T-cell (primary cell): ENCODE measurements at regions not wholly inside any gene's neighbourhood (a gene's known extent, or its start where the extent isn't known, plus 50 kb on each side); places are given as distances from the start of the nearest gene placed in this dataset.
A peak's percentile ranks its signal among the peaks of the same experiment; 100 is the strongest.

Experiments used
- ATAC-seq, 4 experiments: fragments of 200-7000 bp in 3 of 4; fragments of 150-1000 bp in 1 of 4; cut with Tn5 transposase; replicated peaks in 1 of 4; 1 replicate in 3 of 4; 2 replicates in 1 of 4; pipeline ENCODE4 v1.10.0; 2021; ENCODE audit warnings: moderate library complexity in 3 of 4, mild to moderate bottlenecking in 2 of 4, moderate number of reproducible peaks in 1 of 4
- CTCF ChIA-PET, 2 donors: fragments of 300-600 bp; sonication (Branson Sonifier 250); formaldehyde crosslinking; loops; one replicate each; lab custom pipeline; 2022; ENCODE audit warnings: antibody characterized with exemption in 2 of 2; lab: Charles Lee
- POLR2A ChIA-PET, 2 donors: fragments of 300-600 bp; sonication (Branson Sonifier 250); formaldehyde crosslinking; loops; one replicate each; lab custom pipeline; 2022; ENCODE audit warnings: antibody characterized with exemption in 2 of 2; lab: Charles Lee
- DNase-seq, 35 experiments: peaks; one replicate each; pipeline versions ENCODE4 v3.0.0 to v3.0.0-alpha.2; 2013 to 2023
- H3K27ac ChIP-seq: one replicate; pipeline ENCODE4 v1.5.1; 2013; ENCODE audit warnings: low read length
- H3K27me3 ChIP-seq, 2 experiments: replicated peaks in 1 of 2; 1 replicate in 1 of 2; 2 replicates in 1 of 2; pipeline versions ENCODE4 v1.6.1 to v1.7.0; 2013; ENCODE audit warnings: low read length in 1 of 2, mixed read lengths in 1 of 2; ENCODE audit not compliant: control insufficient read depth in 2 of 2, insufficient read depth in 2 of 2; ENCODE audit errors: extremely low read depth in 1 of 2
- H3K36me3 ChIP-seq, 2 donors: 1 replicate in 1 of 2; 2 replicates in 1 of 2; pipeline versions ENCODE4 v1.6.1 to v1.7.0; 2013; ENCODE audit warnings: low read length in 1 of 2; ENCODE audit not compliant: control insufficient read depth in 2 of 2, insufficient read depth in 1 of 2; ENCODE audit errors: extremely low read depth in 1 of 2
- H3K4me1 ChIP-seq, 2 experiments: 1 replicate in 1 of 2; 2 replicates in 1 of 2; pipeline versions ENCODE4 v1.6.1 to v1.7.0; 2013; ENCODE audit warnings: low read length in 2 of 2, mixed read lengths in 1 of 2; ENCODE audit not compliant: insufficient read depth in 2 of 2, control insufficient read depth in 1 of 2; ENCODE audit errors: extremely low read depth in 1 of 2
- H3K4me3 ChIP-seq, 2 donors: 1 replicate in 1 of 2; 2 replicates in 1 of 2; pipeline versions ENCODE4 v1.5.1 to v1.7.0; 2013; ENCODE audit warnings: mild to moderate bottlenecking in 2 of 2, low read length in 1 of 2, moderate library complexity in 1 of 2; ENCODE audit not compliant: control insufficient read depth in 1 of 2; ENCODE audit errors: extremely low read depth in 1 of 2
- H3K9me3 ChIP-seq: 2 replicates; pipeline ENCODE4 v1.7.0; 2013
- H3K27ac Mint-ChIP-seq, 2 donors: one replicate each; pipeline ENCODE4 v1.8.0; 2020 to 2021; ENCODE audit warnings: mild to moderate bottlenecking in 2 of 2, mixed read lengths in 2 of 2
- H3K27me3 Mint-ChIP-seq, 2 donors: one replicate each; pipeline ENCODE4 v1.8.0; 2021 to 2022; ENCODE audit warnings: mixed read lengths in 2 of 2
- H3K36me3 Mint-ChIP-seq: one replicate; pipeline ENCODE4 v1.8.0; 2021; ENCODE audit warnings: mixed read lengths
- H3K4me1 Mint-ChIP-seq, 3 donors: one replicate each; pipeline ENCODE4 v1.8.0; 2020 to 2022; ENCODE audit warnings: mixed read lengths in 3 of 3, mild to moderate bottlenecking in 1 of 3
- H3K4me3 Mint-ChIP-seq, 3 donors: one replicate each; pipeline ENCODE4 v1.8.0; 2020 to 2022; ENCODE audit warnings: mild to moderate bottlenecking in 3 of 3, mixed read lengths in 3 of 3, moderate library complexity in 3 of 3
- H3K9me3 Mint-ChIP-seq, 3 donors: one replicate each; pipeline ENCODE4 v1.8.0; 2020 to 2022; ENCODE audit warnings: mixed read lengths in 3 of 3
- WGBS: methylation state at CpG from one replicate; pipeline ENCODE4 v1.1.5; 2013; ENCODE audit warnings: missing lambda C conversion rate; ENCODE audit not compliant: insufficient coverage; 5-methylcytosine and 5-hydroxymethylcytosine counted together

- Histone ChIP-seq H3K27me3 (peaks cover 0 to 18% of the 10 kb centered on the region in 2 experiments), H3K36me3 (no peaks in the 10 kb centered on the region), H3K4me3 (no peak overlapping the region), H3K9me3 (no peaks in the 10 kb centered on the region), H3K27ac (no peak overlapping the region), H3K4me1 (peaks cover 27 to 58% of the 10 kb centered on the region in 2 experiments)
- CTCF ChIA-PET = no interaction called here
- H3K9me3 Mint-ChIP-seq = no peaks in the 10 kb centered on the region
- DNase-seq = peak in 1 of 35 experiments; percentile 21
- no peak for ATAC-seq
- H3K27ac Mint-ChIP-seq = no peak overlapping the region
- H3K27me3 Mint-ChIP-seq = no peaks in the 10 kb centered on the region
- H3K36me3 Mint-ChIP-seq = no peaks in the 10 kb centered on the region
- POLR2A ChIA-PET = no interaction called here
- 88% methylated on average over 5 of the region's 8 CpGs for WGBS
- peaks cover 44 to 77% (median 57%) of the 10 kb centered on the region in 3 donors for H3K4me1 Mint-ChIP-seq
- H3K4me3 Mint-ChIP-seq = no peak overlapping the region
Measured at GRCh38 chr15:70246623-70247220, 149.0 kb upstream of the TLE3 start.

GRCh38 chr15:70245932-70246622 is 148.4 kb upstream of the TLE3 start:
- no peak overlapping the region for H3K4me3 ChIP-seq
- Mint-ChIP-seq H3K4me1 (peaks cover 43 to 78% (median 57%) of the 10 kb centered on the region in 3 donors), H3K27me3 (no peaks in the 10 kb centered on the region), H3K27ac (no peak overlapping the region), H3K4me3 (no peak overlapping the region), H3K9me3 (no peaks in the 10 kb centered on the region), H3K36me3 (no peaks in the 10 kb centered on the region)
- ChIA-PET POLR2A (no interaction called here), CTCF (no interaction called here)
- H3K4me1 ChIP-seq = peaks cover 27 to 56% of the 10 kb centered on the region in 2 experiments
- no peaks in the 10 kb centered on the region for H3K9me3 ChIP-seq
- H3K27ac ChIP-seq = no peak overlapping the region
- H3K36me3 ChIP-seq = no peaks in the 10 kb centered on the region
- 88% methylated on average over 10 of the region's 12 CpGs for WGBS
- ATAC-seq (no peak), DNase-seq (peak in 2 of 35 experiments; percentile 11 to 36)
- H3K27me3 ChIP-seq = peaks cover 0 to 20% of the 10 kb centered on the region in 2 experiments

DNA sequence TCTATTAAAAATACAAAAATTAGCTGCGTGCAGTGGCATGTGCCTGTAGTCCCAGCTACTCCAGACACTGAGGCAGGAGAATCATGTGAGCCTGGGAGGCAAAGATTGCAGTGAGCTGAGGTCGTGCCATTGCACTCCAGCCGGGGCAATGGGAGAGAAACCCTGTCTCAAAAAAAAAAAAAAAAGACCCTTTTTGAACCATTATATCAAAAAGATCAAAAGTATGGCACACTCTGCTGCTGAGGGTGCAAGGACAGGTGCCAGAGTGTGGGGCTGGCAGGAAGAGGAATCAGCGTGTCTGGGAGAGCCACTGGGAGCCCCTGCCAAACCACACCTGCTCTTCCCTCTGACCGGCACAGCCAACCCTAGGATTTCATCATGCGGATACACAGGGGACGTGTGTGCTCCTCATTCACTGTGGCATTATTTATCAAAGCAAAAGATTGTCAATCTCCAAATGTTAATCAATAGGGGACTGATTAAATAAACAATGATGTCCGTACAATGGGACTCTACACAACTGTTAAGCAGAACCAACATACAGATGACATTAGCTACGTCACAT is 147.3 kb upstream of the TLE3 start:
- Histone ChIP-seq H3K4me3 (no peak overlapping the region), H3K27ac (no peak overlapping the region), H3K36me3 (no peaks in the 10 kb centered on the region), H3K27me3 (peaks cover 0 to 20% of the 10 kb centered on the region in 2 experiments), H3K4me1 (peaks cover 27 to 56% of the 10 kb centered on the region in 2 experiments), H3K9me3 (no peaks in the 10 kb centered on the region)
- Mint-ChIP-seq H3K9me3 (no peaks in the 10 kb centered on the region), H3K4me1 (peaks cover 43 to 78% (median 57%) of the 10 kb centered on the region in 3 donors), H3K27ac (no peak overlapping the region), H3K36me3 (no peaks in the 10 kb centered on the region), H3K27me3 (no peaks in the 10 kb centered on the region), H3K4me3 (no peak overlapping the region)
- no peak for ATAC-seq
- ChIA-PET POLR2A (no interaction called here), CTCF (no interaction called here)
- no CpG with 5 or more reads among the region's 9 CpGs for WGBS
- peak in 1 of 35 experiments; percentile 7 for DNase-seq

- H3K4me1 ChIP-seq = peaks cover 27 to 56% of the 10 kb centered on the region in 2 experiments
- no peak for ATAC-seq
- ChIA-PET POLR2A (no interaction called here), CTCF (no interaction called here)
- peaks cover 0 to 20% of the 10 kb centered on the region in 2 experiments for H3K27me3 ChIP-seq
- H3K9me3 Mint-ChIP-seq = no peaks in the 10 kb centered on the region
- no peak overlapping the region for H3K27ac ChIP-seq
- H3K36me3 Mint-ChIP-seq = no peaks in the 10 kb centered on the region
- H3K4me3 ChIP-seq = no peak overlapping the region
- WGBS = 90% methylated on average over 2 of the region's 7 CpGs
- DNase-seq = peak in 1 of 35 experiments; percentile 15
- H3K27me3 Mint-ChIP-seq = no peaks in the 10 kb centered on the region
- H3K4me1 Mint-ChIP-seq = peaks cover 43 to 77% (median 57%) of the 10 kb centered on the region in 3 donors
- no peak overlapping the region for H3K27ac Mint-ChIP-seq
- no peaks in the 10 kb centered on the region for H3K9me3 ChIP-seq
- H3K36me3 ChIP-seq = no peaks in the 10 kb centered on the region
- H3K4me3 Mint-ChIP-seq = peak overlapping the region in 1 of 3 donors; percentile 12
Measured at GRCh38 chr15:70243686-70244540, 146.2 kb upstream of the TLE3 start.

DNA sequence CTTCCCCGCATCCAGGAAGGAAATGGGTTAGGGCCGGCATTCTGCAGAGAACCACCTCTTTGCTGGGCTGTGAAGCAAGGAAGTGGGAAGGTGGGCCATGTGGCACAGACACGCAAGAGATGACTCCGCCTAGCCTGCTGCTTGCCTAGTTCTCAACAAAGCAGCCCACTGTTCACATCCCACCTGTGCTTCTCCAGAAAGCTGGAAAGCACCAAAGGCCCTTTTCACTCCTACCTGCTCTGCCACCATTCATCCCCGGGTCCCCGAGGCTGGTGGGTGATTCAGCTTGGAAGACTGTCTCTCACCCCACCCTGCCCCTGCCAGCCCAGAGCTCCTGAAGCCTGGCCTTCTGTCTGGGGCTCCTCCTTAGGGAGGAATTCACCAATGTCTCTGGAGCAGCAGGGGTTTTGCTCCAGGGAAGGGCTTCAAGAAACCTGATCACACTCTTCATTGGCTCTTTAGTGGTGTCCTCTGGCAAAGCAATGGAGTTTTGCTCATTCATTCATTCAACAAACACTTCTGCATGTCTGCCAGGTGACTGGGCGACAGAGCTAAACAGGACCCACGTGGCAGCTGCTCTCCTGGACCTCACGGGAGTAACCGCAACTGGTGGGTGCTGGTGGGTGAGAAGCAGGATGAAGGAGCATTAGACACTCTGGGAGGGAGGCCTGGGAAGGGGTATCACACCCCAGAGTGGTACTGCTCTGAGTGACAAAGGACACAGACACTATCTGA is 145.4 kb upstream of the TLE3 start:
- H3K4me3 ChIP-seq = peak overlapping the region in 1 of 2 donors; percentile 10
- POLR2A ChIA-PET = no interaction called here
- peak; percentile 34 to 58 (median 48) for ATAC-seq
- H3K4me1 Mint-ChIP-seq = peaks cover 35 to 71% (median 50%) of the 10 kb centered on the region in 3 donors
- WGBS = 75% methylated on average over 8 of the region's 10 CpGs
- peak in 2 of 35 experiments; percentile 18 to 24 for DNase-seq
- H3K27me3 Mint-ChIP-seq = no peaks in the 10 kb centered on the region
- H3K27me3 ChIP-seq = peaks cover 0 to 20% of the 10 kb centered on the region in 2 experiments
- H3K4me1 ChIP-seq = peaks cover 24 to 49% of the 10 kb centered on the region in 2 experiments
- H3K9me3 Mint-ChIP-seq = no peaks in the 10 kb centered on the region
- H3K36me3 ChIP-seq = no peaks in the 10 kb centered on the region
- no peaks in the 10 kb centered on the region for H3K9me3 ChIP-seq
- CTCF ChIA-PET = no interaction called here
- H3K27ac ChIP-seq = no peak overlapping the region
- peak overlapping the region in 1 of 3 donors; percentile 46 for H3K4me3 Mint-ChIP-seq
- H3K36me3 Mint-ChIP-seq = no peaks in the 10 kb centered on the region
- no peak overlapping the region for H3K27ac Mint-ChIP-seq
